GM18505 (cell line): ENCODE measurements at regions not wholly inside any gene's neighbourhood (a gene's known extent, or its start where the extent isn't known, plus 50 kb on each side); places are given as distances from the start of the nearest gene placed in this dataset.
A peak's percentile ranks its signal among the peaks of the same experiment; 100 is the strongest.

Experiments used
- ATAC-seq: cut with Tn5 transposase; IDR thresholded peaks from one replicate; pipeline ENCODE4 v1.9.1; 2021; ENCODE audit not compliant: unreplicated experiment
- POLR2A ChIP-seq: IDR thresholded peaks from 4 replicates; pipeline ENCODE4 v1.6.1; 2011; ENCODE audit warnings: borderline replicate concordance; ENCODE audit not compliant: insufficient read depth, insufficient read length; ENCODE audit errors: extremely low read depth

- no peak for ATAC-seq
Measured at GRCh38 chr12:24175929-24176328, 226.5 kb upstream of the SOX5 start.

GRCh38 chr12:24175284-24175683 is 225.8 kb upstream of the SOX5 start:
- no peak for TF ChIP-seq POLR2A
- ATAC-seq = no peak

More at GRCh38 chr12:24175929-24176328, 226.5 kb upstream of the SOX5 start:
- no peak for TF ChIP-seq POLR2A

DNA sequence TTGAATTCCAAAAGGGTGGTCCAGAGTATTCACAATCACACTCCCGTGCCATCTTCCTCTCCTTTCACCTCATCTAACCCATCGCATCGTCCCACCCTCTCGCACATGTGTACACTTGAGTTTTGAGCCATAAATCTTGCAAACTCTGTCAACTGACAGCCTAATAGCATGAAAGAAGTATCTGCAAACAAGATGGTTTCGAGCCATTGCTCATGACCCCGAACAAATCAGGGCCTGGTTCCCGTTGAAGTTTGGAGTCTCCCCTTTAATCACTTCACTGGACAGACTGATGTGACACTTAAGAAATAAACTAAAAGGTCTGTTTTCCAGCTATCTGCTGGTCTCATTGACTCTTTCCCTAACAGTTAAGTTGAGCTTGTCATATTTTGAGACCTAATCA is 223.6 kb upstream of the SOX5 start:
- ATAC-seq = no peak
- TF ChIP-seq POLR2A = no peak

- ATAC-seq = no peak
- no peak for TF ChIP-seq POLR2A
Measured at GRCh38 chr12:24172773-24173066, 223.2 kb upstream of the SOX5 start.

- peak; percentile 83 for ATAC-seq
- no peak for TF ChIP-seq POLR2A
Measured at GRCh38 chr12:24172031-24172772, 222.7 kb upstream of the SOX5 start.

DNA sequence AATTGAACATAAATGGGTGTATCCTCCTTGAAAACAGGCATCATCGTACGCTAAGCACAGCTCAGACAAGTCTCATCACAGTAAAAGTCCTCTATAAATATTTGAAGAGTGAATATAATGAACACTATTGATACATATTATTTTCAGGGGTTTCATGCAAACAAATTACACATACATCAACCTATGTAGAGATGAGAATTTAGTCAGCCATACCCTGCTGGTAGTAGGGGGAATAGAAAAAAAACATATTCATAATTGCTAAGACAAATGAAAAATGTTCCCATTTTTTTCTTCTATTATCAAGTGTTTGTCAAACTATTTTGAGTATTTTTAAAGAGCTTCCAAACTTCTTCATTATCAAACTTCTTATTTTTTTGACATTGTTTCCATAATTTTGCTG is 205.6 kb upstream of the SOX5 start:
- TF ChIP-seq POLR2A = no peak
- no peak for ATAC-seq

GRCh38 chr12:24153079-24153478 is 203.6 kb upstream of the SOX5 start:
- no peak for TF ChIP-seq POLR2A
- no peak for ATAC-seq

DNA sequence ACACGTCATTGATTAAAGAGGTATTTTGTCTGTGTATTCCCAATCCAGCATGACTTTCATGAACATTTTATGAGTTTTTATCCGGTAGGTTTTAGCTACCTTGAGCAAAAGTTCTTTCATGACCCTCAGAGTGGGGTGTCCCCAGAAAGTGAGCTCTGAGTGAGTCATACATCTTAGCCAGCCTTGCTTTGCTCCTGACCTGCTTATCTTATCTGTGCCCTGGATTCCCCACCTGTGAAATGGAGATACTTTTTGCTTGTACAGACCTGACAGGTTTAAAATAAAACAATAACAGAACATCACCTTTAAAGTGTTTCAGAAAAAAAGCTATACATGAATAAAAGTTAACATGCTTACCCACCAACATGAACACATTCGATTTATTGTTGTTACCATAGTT is 202.8 kb upstream of the SOX5 start:
- no peak for ATAC-seq
- TF ChIP-seq POLR2A = no peak

GRCh38 chr12:24143928-24144327 is 194.5 kb upstream of the SOX5 start:
- no peak for ATAC-seq
- TF ChIP-seq POLR2A = no peak

DNA sequence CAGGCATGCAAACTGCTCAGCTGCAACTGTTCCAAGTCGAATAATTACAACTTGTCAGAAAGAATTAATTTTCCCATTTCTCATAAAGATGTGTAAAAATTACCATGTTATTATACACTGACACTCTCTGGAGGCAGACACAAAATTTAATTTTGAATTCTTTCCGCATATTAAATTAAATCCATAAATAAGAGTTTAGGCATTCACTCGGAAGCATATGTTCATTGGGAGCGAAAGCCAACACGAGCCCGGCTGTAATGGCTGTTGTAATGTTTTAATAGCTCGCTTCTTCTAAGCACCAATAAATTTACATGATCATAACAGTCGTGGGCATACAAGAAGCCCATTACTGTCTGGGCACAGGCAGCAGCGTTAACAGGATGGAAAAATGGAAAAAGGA is 189.6 kb upstream of the SOX5 start:
- no peak for ATAC-seq
- TF ChIP-seq POLR2A = no peak

- TF ChIP-seq POLR2A = no peak
- no peak for ATAC-seq
Measured at GRCh38 chr12:24138041-24138440, 188.6 kb upstream of the SOX5 start.

DNA sequence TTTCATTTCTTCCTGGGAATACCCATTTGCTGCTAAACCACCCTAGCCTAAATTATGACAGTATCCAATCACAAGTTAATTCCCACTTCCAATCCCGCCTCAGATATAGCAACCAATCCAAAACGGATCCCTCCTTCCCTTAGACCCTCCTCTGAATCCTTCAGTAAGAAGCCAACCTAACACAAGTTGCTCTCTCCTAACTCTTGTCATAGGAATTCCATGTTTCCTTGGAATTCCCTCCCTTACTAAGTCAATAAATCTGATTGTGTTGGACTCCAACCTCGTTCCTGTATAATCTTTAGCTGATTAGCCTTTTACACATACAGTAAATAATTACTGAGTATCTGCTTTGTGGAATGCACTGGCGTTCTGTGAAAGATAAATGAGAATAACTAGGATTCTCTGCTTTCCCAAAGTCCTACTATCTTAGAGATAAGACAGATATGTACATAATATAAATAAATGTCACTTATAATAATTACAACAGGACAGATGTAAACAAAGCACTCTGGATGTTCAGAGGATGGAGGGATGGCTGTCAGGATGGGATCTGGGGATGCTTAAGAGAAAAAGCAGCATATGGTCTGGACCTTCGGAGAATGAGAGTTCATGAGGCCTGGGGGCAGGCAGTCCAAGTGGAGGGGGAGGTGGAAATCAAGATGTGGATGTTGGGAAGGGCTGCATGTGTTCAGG is 185.8 kb upstream of the SOX5 start:
- ATAC-seq = no peak

GRCh38 chr12:24134092-24134491 is 184.6 kb upstream of the SOX5 start:
- no peak for TF ChIP-seq POLR2A
- no peak for ATAC-seq

More for the DNA sequence above, 185.8 kb upstream of the SOX5 start:
- TF ChIP-seq POLR2A = no peak

GRCh38 chr12:24133384-24133783 is 183.9 kb upstream of the SOX5 start:
- no peak for ATAC-seq
- TF ChIP-seq POLR2A = no peak
